ENCODE measurements at regions not wholly inside any gene's neighbourhood (a gene's known extent, or its start where the extent isn't known, plus 50 kb on each side); places are given as distances from the start of the nearest gene placed in this dataset.

DNA sequence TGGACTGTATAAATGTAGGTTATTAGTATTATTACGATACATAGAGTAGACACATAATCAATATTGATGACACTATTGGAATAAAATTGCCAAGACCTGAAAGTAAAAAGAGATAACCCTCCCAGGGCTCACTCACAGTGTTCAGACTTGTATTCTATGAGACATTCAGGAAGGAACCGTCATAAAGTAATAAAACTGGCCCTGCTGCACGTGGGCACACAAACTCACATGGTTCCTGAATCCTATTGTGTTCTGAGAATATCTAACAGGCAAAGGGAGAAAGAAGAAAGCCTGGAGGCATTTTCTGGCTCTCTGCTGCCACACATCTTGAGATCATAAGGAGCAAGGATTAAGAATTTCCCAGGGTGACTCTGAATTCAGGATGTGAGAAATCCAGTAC lies 575.9 kb downstream of the HS3ST4 start:
- H3K27ac ChIP-seq (ENCODE audit: low read length): no peak overlapping the region
- H3K4me3 ChIP-seq (ENCODE audit: low read depth in 1 of 2, low read length in 2 of 2): no peak overlapping the region
- H3K79me2 ChIP-seq (ENCODE audit: insufficient read depth, low read length): no peaks in the 10 kb centered on the region
- H3K9me3 ChIP-seq (ENCODE audit: insufficient read depth, low read length, severe bottlenecking): no peaks in the 10 kb centered on the region
- ATAC-seq (ENCODE audit: insufficient read depth, low read depth) (no peak), DNase-seq (no peak)
- no peaks in the 10 kb centered on the region for H3K27me3 ChIP-seq (ENCODE audit: insufficient read depth, low read length, poor library complexity)
- no peak overlapping the region for H2AFZ ChIP-seq (ENCODE audit: low read depth, low read length)
- H3K36me3 ChIP-seq (ENCODE audit: insufficient read depth, low read length): no peaks in the 10 kb centered on the region
- H4K20me1 ChIP-seq (ENCODE audit: insufficient read depth, low read length): no peaks in the 10 kb centered on the region
- no peak for TF ChIP-seq EZH2 (IDR thresholded peaks at IDR 0.05; ENCODE audit: borderline replicate concordance, low read depth, low read length, severe bottlenecking)
- TF ChIP-seq, protein P1, sequence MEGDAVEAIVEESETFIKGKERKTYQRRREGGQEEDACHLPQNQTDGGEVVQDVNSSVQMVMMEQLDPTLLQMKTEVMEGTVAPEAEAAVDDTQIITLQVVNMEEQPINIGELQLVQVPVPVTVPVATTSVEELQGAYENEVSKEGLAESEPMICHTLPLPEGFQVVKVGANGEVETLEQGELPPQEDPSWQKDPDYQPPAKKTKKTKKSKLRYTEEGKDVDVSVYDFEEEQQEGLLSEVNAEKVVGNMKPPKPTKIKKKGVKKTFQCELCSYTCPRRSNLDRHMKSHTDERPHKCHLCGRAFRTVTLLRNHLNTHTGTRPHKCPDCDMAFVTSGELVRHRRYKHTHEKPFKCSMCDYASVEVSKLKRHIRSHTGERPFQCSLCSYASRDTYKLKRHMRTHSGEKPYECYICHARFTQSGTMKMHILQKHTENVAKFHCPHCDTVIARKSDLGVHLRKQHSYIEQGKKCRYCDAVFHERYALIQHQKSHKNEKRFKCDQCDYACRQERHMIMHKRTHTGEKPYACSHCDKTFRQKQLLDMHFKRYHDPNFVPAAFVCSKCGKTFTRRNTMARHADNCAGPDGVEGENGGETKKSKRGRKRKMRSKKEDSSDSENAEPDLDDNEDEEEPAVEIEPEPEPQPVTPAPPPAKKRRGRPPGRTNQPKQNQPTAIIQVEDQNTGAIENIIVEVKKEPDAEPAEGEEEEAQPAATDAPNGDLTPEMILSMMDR (IDR thresholded peaks at IDR 0.05; ENCODE audit: borderline replicate concordance, extremely low read depth, low read length, poor library complexity, severe bottlenecking): no peak
- no peak overlapping the region for H3K9ac ChIP-seq (ENCODE audit: low read depth, low read length)
- H3K4me2 ChIP-seq (ENCODE audit: insufficient read depth, low read length): no peak overlapping the region
- H3K4me1 ChIP-seq (ENCODE audit: insufficient read depth, low read length): peaks cover 51% of the 10 kb centered on the region

DNA sequence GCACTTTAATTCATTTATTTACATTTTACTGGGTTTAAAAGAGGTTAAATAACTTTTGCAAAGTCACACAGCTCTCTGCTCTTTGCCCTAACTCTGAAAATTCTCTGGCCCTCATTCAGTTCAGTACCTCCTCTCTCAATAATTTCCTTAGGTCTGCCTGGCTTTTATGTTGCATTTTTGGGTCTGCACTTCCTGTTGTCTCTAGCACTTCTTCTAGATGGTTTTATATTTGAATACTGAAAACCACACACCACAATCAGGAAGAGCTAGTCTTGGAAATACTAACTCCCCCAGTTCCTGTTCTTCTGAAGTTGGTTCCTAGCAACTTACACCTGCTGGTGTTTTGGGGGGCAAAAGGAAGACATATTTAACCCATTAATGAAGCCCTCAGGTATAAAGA lies 577.9 kb downstream of the HS3ST4 start:
- H3K4me1 ChIP-seq (ENCODE audit: insufficient read depth, low read length): peaks cover 38% of the 10 kb centered on the region
- H3K9me3 ChIP-seq (ENCODE audit: insufficient read depth, low read length, severe bottlenecking): no peaks in the 10 kb centered on the region
- H4K20me1 ChIP-seq (ENCODE audit: insufficient read depth, low read length): no peaks in the 10 kb centered on the region
- H3K4me3 ChIP-seq (ENCODE audit: low read depth in 1 of 2, low read length in 2 of 2): no peak overlapping the region
- DNase-seq (peak; percentile 51), ATAC-seq (ENCODE audit: insufficient read depth, low read depth) (peak; percentile 93)
- peak overlapping the region; percentile 42 for H3K4me2 ChIP-seq (ENCODE audit: insufficient read depth, low read length)
- H3K9ac ChIP-seq (ENCODE audit: low read depth, low read length): no peak overlapping the region
- no peaks in the 10 kb centered on the region for H3K36me3 ChIP-seq (ENCODE audit: insufficient read depth, low read length)
- no peaks in the 10 kb centered on the region for H3K79me2 ChIP-seq (ENCODE audit: insufficient read depth, low read length)
- H2AFZ ChIP-seq (ENCODE audit: low read depth, low read length): no peak overlapping the region
- H3K27ac ChIP-seq (ENCODE audit: low read length): peak overlapping the region; percentile 66
- H3K27me3 ChIP-seq (ENCODE audit: insufficient read depth, low read length, poor library complexity): no peaks in the 10 kb centered on the region
- TF ChIP-seq, protein P1 (IDR thresholded peaks at IDR 0.05; ENCODE audit: borderline replicate concordance, extremely low read depth, low read length, poor library complexity, severe bottlenecking): no peak
- no peak for TF ChIP-seq EZH2 (IDR thresholded peaks at IDR 0.05; ENCODE audit: borderline replicate concordance, low read depth, low read length, severe bottlenecking)

DNA sequence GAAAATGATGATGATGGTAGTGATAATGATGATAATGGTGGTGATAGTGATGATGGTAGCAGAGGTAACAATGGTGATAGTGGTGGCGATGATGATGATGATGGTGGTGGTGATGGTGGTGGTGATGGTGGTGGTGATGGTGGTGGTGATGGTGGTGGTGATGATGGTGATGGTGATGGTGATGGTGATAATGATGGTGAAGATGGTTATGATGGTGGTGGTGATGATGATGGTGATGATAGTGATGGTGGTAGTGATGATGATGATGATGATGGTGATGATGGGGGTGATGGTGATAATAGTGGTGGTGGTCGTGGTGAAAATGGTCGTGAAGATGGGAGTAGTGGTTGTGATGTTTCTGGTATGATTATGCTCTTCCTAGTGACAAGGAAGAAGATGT lies 581.8 kb downstream of the HS3ST4 start:
- no peak overlapping the region for H2AFZ ChIP-seq (ENCODE audit: low read depth, low read length)
- no peaks in the 10 kb centered on the region for H4K20me1 ChIP-seq (ENCODE audit: insufficient read depth, low read length)
- H3K4me3 ChIP-seq (ENCODE audit: low read depth in 1 of 2, low read length in 2 of 2): no peak overlapping the region
- DNase-seq (no peak), ATAC-seq (ENCODE audit: insufficient read depth, low read depth) (no peak)
- H3K27me3 ChIP-seq (ENCODE audit: insufficient read depth, low read length, poor library complexity): no peaks in the 10 kb centered on the region
- no peaks in the 10 kb centered on the region for H3K9me3 ChIP-seq (ENCODE audit: insufficient read depth, low read length, severe bottlenecking)
- H3K27ac ChIP-seq (ENCODE audit: low read length): no peak overlapping the region
- no peaks in the 10 kb centered on the region for H3K79me2 ChIP-seq (ENCODE audit: insufficient read depth, low read length)
- no peaks in the 10 kb centered on the region for H3K36me3 ChIP-seq (ENCODE audit: insufficient read depth, low read length)
- no peak overlapping the region for H3K9ac ChIP-seq (ENCODE audit: low read depth, low read length)
- no peak overlapping the region for H3K4me2 ChIP-seq (ENCODE audit: insufficient read depth, low read length)
- H3K4me1 ChIP-seq (ENCODE audit: insufficient read depth, low read length): peaks cover 31% of the 10 kb centered on the region
- no peak for TF ChIP-seq EZH2 (IDR thresholded peaks at IDR 0.05; ENCODE audit: borderline replicate concordance, low read depth, low read length, severe bottlenecking)
- TF ChIP-seq, protein P1 (IDR thresholded peaks at IDR 0.05; ENCODE audit: borderline replicate concordance, extremely low read depth, low read length, poor library complexity, severe bottlenecking): no peak

Measured in DND-41 (cell line).